GM11168 (cell line): ENCODE measurements at regions not wholly inside any gene's neighbourhood (a gene's known extent, or its start where the extent isn't known, plus 50 kb on each side); places are given as distances from the start of the nearest gene placed in this dataset.

ENCODE experiments used
- in situ Hi-C: fragments of 300-500 bp; cut with MboI; formaldehyde crosslinking; loops from one replicate; pipeline ENCODE4 v1.12.0; 2022; ENCODE audit warnings: low sequenced_read_pairs; ENCODE audit not compliant: unreplicated experiment

- in situ Hi-C loops, result no loop called here
These were observed 399.5 kb upstream of the GOLIM4 start for GRCh38 chr3:168495270-168495669.

- in situ Hi-C loops, result no loop called here
These were observed 397.9 kb upstream of the GOLIM4 start for GRCh38 chr3:168493412-168494205.

- in situ Hi-C loops, result no loop called here
These were observed 395.3 kb upstream of the GOLIM4 start for GRCh38 chr3:168490981-168491380.

DNA sequence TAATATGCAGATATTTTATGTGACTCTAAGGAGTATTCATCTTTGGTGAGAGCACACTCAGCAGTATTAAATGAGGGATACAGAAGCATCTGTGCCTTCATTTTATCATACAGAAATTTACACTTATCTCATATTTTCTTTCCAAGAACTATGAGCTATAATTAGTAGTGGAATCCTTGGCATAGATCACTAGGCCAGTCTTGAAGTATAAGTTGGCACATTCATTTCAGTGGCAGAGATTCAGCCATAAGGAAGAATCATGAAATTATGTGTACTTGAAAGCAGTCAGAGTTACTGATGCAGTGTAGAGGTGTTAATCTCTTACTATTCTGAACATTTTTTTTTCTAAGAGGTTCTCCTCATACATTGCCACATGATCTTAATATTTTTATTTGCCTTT lies 393.6 kb upstream of the GOLIM4 start:
- in situ Hi-C loops, result no loop called here

- in situ Hi-C loops, result no loop called here
These were observed 390.2 kb upstream of the GOLIM4 start for GRCh38 chr3:168485936-168486335.

- in situ Hi-C loops, result loop anchor here (10.0 kb wide), 1 partner anchor 262 kb away; no protein-coding TSS in a partner anchor
These were observed 380.7 kb upstream of the GOLIM4 start for GRCh38 chr3:168476360-168476980.

- in situ Hi-C loops, result loop anchor here (10.0 kb wide), 1 partner anchor 261 kb away; no protein-coding TSS in a partner anchor
These were observed 380.0 kb upstream of the GOLIM4 start for GRCh38 chr3:168475704-168476103.

GRCh38 chr3:168473334-168473890 lies 377.7 kb upstream of the GOLIM4 start:
- in situ Hi-C loops, result loop anchor here (10.0 kb wide), 1 partner anchor 259 kb away; no protein-coding TSS in a partner anchor

DNA sequence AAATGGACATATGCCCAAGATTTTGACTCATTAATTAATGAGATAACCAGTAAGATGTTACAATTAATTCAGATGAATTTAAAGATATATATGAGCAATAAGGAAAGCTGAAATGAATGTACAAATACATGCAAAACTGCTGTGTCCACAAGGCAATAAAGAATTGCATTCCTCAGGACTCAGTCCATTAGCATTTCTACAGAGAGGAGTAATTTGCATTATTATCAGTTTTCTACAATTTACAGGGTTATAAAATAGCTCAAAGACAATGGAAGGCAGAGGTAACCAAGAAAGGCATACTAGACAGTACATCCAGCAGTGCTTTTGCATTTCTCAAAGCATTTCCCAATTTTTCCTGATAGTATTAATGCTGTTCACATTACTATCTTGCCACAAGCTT lies 377.1 kb upstream of the GOLIM4 start:
- in situ Hi-C loops, result loop anchor here (10.0 kb wide), 1 partner anchor 258 kb away; no protein-coding TSS in a partner anchor

DNA sequence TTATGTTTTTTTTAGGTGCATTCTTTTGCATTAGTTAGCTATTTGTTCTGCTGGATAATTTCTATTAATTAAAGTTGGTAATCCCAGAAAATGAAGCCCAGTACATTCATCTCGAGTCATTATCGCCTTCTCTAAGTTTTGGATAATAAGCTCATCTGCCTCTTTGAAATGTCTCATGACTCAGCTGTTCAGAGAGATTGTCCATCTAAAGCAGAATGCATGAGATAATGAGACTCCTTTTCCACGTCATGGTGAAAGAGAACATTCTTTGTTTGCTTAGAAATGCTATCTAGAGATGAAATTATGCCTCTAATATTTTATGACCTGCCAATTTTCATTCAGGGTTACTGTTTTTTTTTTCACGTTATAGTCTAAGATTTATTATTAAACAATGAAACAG lies 374.7 kb upstream of the GOLIM4 start:
- in situ Hi-C loops, result loop anchor here (10.0 kb wide), 1 partner anchor 256 kb away; no protein-coding TSS in a partner anchor

GRCh38 chr3:168469436-168469835 lies 373.7 kb upstream of the GOLIM4 start:
- in situ Hi-C loops, result no loop called here

DNA sequence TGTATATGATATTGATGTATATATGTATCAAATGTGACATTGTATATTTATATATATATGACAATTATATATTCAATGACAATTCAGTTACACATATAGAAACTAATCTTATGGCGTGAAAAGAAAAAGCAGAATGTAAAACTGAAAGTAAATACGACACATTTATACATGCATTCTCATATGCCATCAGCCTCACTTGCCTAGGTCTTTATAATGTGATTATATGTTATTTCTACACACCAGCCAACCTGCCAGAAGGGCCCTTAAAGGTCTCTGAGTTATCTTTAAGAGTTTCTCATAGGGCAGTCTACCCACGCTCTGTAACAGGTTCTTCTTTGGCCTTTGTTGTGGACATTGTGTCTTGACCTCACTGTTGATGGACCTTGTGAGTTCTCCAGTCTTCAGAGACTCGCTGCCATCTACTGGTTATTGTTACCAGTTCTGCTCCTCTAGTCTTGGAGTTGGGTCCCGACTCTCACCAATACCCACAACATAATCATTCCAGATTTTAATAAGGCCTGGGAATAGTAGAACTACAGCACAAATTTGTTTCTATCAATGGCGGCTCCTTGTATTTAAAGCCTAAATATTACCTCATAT lies 371.5 kb upstream of the GOLIM4 start:
- in situ Hi-C loops, result no loop called here

GRCh38 chr3:168461793-168462192 lies 366.1 kb upstream of the GOLIM4 start:
- in situ Hi-C loops, result no loop called here

- in situ Hi-C loops, result no loop called here
These were observed 363.6 kb upstream of the GOLIM4 start for GRCh38 chr3:168459226-168459784.

- in situ Hi-C loops, result no loop called here
These were observed 362.3 kb upstream of the GOLIM4 start for GRCh38 chr3:168457954-168458539.

DNA sequence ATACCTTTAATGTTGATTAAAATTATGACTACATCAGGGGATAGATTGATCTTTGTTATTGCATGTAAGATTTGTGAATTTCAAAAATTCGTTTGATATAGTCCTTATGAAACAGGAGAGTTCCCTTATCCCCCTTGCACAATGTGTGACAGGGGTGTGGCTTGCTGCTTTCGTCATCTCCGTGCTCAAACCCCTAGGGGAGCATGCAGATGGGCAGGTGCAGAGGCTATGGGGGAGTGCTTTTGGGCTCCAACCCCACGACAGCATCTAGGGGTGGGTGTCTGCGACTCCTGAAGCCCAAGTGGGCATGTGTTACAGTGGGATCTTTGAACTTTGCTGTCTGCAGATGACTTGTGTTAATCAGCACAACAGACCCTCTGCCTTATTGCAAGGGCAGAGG lies 360.1 kb upstream of the GOLIM4 start:
- in situ Hi-C loops, result no loop called here

DNA sequence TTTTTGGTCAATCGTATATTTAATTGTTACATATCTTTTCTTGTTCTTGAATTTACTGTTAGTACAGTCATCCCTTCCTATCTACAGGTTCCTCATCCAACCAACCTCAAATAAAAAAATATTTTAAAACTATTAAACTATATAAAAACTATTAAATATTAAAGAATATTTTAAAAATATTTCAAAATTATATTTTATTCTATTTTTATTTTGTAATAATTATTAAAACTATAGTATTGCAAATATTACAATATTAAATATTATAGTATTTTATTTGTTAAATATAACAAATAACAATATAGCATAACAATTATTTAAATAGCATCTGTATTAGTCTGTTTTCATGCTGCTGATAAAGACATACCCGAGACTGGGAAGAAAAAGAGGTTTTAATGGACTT lies 357.9 kb upstream of the GOLIM4 start:
- in situ Hi-C loops, result no loop called here

GRCh38 chr3:168443965-168444364 lies 348.2 kb upstream of the GOLIM4 start:
- in situ Hi-C loops, result no loop called here

DNA sequence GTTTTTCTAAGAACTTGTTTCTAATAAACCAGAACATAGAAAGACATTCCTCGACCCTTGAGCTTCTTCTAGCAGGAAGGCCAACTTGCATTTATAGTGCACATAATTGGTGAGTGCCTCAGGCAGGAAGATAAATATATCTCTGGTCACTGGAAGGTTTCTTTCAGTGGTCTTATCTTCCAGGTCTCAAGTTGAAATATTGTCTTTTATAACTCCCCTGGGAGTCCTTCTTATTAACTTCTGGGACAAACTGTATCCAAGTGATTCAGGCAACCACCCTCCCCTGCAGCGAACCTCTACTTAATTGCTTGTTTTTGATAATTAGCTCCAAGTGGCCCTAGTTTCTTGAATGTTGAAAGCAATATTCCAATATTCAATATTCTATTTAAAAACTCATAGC lies 346.8 kb upstream of the GOLIM4 start:
- in situ Hi-C loops, result no loop called here

DNA sequence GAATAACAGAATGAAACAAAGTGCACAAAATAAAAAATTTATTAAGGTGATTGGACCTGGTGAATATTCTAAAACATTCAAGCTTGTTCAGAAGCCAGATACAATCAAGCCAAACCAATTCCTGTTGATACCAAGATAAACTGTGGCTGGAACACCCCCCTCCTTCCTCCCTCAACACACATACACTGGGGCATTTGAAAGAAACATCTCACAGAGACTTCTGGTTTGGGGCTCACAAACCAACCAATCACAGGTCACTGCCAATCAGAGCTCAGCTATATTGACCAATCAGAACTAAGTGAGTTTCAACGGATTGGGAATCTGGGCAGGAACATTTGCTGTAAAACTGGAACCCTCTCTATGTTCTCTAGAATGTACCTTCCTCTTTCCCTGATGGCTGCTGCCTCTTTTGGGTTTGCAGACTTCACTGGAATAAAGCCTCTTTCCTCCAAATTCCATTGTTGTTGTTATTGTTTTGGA lies 340.6 kb upstream of the GOLIM4 start:
- in situ Hi-C loops, result no loop called here
